OCI-LY3 (cell line): ENCODE measurements at regions not wholly inside any gene's neighbourhood (a gene's known extent, or its start where the extent isn't known, plus 50 kb on each side); places are given as distances from the start of the nearest gene placed in this dataset.

Experiments used
- EZH2phosphoT487 ChIP-seq: fragments of 200-600 bp; shearing (Covaris generic); IDR thresholded peaks from 2 replicates; pipeline ENCODE4 v1.6.1; 2018; ENCODE audit warnings: antibody characterized with exemption, mixed run types, low read depth
- TF ChIP-seq, protein P1 (sequence below): fragments of 200-600, 300-600 bp; sonication (generic); IDR thresholded peaks from 2 replicates; pipeline ENCODE4 v1.5.1; 2014; ENCODE audit warnings: antibody characterized with exemption, low read length, low read depth

DNA sequence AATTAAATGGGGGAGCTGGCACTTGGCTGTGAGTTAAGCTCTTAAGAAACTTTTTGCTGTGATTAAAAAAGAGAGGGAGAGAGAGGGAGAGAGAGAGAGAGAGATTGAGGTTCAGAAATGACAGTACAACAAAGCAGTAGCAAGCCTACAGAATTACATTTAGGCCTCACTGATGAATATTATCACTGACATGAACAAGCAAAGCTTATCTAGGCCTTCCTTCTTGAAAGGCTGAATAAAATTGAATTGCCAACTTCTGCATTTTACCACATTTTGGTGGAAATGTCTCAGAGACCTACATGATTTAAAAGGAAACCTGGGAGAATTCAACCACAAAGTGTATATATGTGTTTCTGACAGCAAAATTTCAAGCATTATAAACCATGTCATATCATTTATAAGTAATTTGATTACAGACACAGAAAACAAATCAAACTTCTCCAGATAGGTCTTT lies 530.8 kb downstream of the SOX2 start:
- TF ChIP-seq, protein P1, sequence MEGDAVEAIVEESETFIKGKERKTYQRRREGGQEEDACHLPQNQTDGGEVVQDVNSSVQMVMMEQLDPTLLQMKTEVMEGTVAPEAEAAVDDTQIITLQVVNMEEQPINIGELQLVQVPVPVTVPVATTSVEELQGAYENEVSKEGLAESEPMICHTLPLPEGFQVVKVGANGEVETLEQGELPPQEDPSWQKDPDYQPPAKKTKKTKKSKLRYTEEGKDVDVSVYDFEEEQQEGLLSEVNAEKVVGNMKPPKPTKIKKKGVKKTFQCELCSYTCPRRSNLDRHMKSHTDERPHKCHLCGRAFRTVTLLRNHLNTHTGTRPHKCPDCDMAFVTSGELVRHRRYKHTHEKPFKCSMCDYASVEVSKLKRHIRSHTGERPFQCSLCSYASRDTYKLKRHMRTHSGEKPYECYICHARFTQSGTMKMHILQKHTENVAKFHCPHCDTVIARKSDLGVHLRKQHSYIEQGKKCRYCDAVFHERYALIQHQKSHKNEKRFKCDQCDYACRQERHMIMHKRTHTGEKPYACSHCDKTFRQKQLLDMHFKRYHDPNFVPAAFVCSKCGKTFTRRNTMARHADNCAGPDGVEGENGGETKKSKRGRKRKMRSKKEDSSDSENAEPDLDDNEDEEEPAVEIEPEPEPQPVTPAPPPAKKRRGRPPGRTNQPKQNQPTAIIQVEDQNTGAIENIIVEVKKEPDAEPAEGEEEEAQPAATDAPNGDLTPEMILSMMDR = no peak
- no peak for TF ChIP-seq EZH2phosphoT487
